Endothelial cell of hepatic sinusoid (primary cell): ENCODE measurements at regions not wholly inside any gene's neighbourhood (a gene's known extent, or its start where the extent isn't known, plus 50 kb on each side); places are given as distances from the start of the nearest gene placed in this dataset.

ENCODE experiments used
- in situ Hi-C: cut with HindIII; loops from 2 replicates; pipeline ENCODE4 v1.10.0; 2017; ENCODE audit warnings: low sequenced_read_pairs

- in situ Hi-C loops = no loop called here
Measured at GRCh38 chr11:69569306-69570200, 71.4 kb upstream of the CCND1 start.

- in situ Hi-C loops = no loop called here
Measured at GRCh38 chr11:69572233-69572860, 68.6 kb upstream of the CCND1 start.

- in situ Hi-C loops = no loop called here
Measured at GRCh38 chr11:69572861-69573260, 68.1 kb upstream of the CCND1 start.

- in situ Hi-C loops = no loop called here
Measured at GRCh38 chr11:69573761-69574607, 67.0 kb upstream of the CCND1 start.

- in situ Hi-C loops = no loop called here
Measured at GRCh38 chr11:69574608-69575255, 66.2 kb upstream of the CCND1 start.

GRCh38 chr11:69575296-69576068, 65.5 kb upstream of the CCND1 start:
- in situ Hi-C loops = no loop called here

- in situ Hi-C loops = no loop called here
Measured at GRCh38 chr11:69576069-69576782, 64.7 kb upstream of the CCND1 start.

- in situ Hi-C loops = no loop called here
Measured at GRCh38 chr11:69578167-69578566, 62.8 kb upstream of the CCND1 start.

GRCh38 chr11:69580529-69580928, 60.4 kb upstream of the CCND1 start:
- in situ Hi-C loops = no loop called here

GRCh38 chr11:69582756-69583467, 58.0 kb upstream of the CCND1 start:
- in situ Hi-C loops = no loop called here

- in situ Hi-C loops = no loop called here
Measured at GRCh38 chr11:69584160-69584559, 56.8 kb upstream of the CCND1 start.

- in situ Hi-C loops = no loop called here
Measured at GRCh38 chr11:69585385-69585784, 55.6 kb upstream of the CCND1 start.

- in situ Hi-C loops = no loop called here
Measured at GRCh38 chr11:69587454-69588090, 53.4 kb upstream of the CCND1 start.

- in situ Hi-C loops = no loop called here
Measured at GRCh38 chr11:69588270-69588669, 52.7 kb upstream of the CCND1 start.

- in situ Hi-C loops = loop anchor here (10.0 kb wide), 1 partner anchor 275 kb away; no protein-coding TSS in a partner anchor
Measured at GRCh38 chr11:69590088-69590487, 50.9 kb upstream of the CCND1 start.
